Activated CD4-positive, alpha-beta memory T cell treated with anti-CD3 and anti-CD28 coated beads for 36 hours (primary cell): ENCODE measurements at regions not wholly inside any gene's neighbourhood (a gene's known extent, or its start where the extent isn't known, plus 50 kb on each side); places are given as distances from the start of the nearest gene placed in this dataset.

Experiments
- CTCF ChIA-PET: fragments of 350-600 bp; sonication (Branson Sonifier 250); formaldehyde crosslinking; loops from one replicate; lab custom pipeline; 2021; ENCODE audit warnings: antibody characterized with exemption, inconsistent platforms; lab: Charles Lee
- POLR2A ChIA-PET: fragments of 350-600 bp; sonication (Branson Sonifier 250); formaldehyde crosslinking; loops from one replicate; lab custom pipeline; 2021; ENCODE audit warnings: antibody characterized with exemption; lab: Charles Lee
- DNase-seq: peaks from one replicate; pipeline ENCODE4 v3.0.0-alpha.2; 2020
- H3K27ac Mint-ChIP-seq: one replicate; pipeline ENCODE4 v1.8.0; 2021; ENCODE audit warnings: mixed read lengths
- H3K27me3 Mint-ChIP-seq: one replicate; pipeline ENCODE4 v1.8.0; 2021; ENCODE audit warnings: mixed read lengths
- H3K36me3 Mint-ChIP-seq: one replicate; pipeline ENCODE4 v1.8.0; 2021; ENCODE audit warnings: mixed read lengths
- H3K4me1 Mint-ChIP-seq: one replicate; pipeline ENCODE4 v1.8.0; 2021; ENCODE audit warnings: low read depth, mixed read lengths
- H3K4me3 Mint-ChIP-seq: one replicate; pipeline ENCODE4 v1.8.0; 2021; ENCODE audit warnings: mild to moderate bottlenecking, mixed read lengths
- H3K9me3 Mint-ChIP-seq: one replicate; pipeline ENCODE4 v1.8.0; 2021; ENCODE audit warnings: mixed read lengths
- intact Hi-C: fragments of 100-400 bp; cut with micrococcal nuclease; formaldehyde crosslinking; loops from one replicate; pipeline ENCODE4 v1.15.1; 2023

DNA sequence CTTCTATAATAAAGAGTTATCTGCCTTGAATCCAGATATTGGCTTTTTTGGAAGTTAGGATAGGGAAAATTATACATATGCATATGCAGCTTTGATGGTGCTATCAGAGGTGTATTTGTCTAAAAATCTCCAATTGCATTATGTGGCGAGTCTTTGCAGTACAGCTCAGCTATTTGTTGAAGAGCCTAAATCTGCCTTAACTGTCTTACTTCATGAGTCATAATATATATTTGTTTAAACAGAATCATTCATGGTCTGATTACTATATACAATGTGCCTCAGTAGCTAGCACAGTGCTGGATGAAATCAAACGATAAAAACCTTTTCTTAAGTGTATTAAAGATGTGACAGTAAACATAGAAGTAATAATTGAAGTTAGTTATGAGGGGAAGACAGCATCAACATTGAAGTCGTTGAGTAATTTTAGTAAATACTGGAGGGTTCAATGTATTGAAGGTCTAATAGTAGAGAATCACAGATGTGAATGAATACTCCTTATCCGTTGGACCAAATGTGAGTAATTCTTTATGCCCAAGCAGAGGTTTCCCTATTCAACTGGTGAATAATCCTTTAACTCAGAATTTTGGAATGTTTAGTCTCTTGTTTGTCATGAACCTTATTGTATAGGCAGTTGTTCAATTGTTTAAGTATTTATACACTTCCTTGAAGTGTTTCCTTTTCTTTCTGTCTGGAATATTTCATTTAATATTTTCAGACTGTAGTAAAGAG is 74.8 kb upstream of the NAALADL2 start:
- CTCF ChIA-PET, result no interaction called here

DNA sequence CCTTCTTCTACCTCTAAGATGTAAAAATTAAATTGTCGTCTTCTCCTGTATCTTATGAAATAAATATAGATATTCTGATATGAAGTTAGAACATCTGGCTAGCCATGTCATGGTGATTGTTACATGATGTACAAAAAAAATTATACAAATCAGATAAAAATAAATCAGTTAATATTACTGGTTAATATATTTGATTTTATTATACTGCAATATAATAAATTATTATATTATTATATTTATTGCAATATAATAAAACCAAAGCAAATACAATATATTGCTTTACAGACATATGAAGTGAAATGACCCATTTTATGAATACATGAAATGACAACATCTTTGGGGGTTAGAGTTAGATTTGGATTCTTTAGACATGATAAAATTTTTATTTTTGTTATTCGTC is 72.3 kb upstream of the NAALADL2 start:
- no peak for DNase-seq
- no peaks in the 10 kb centered on the region for H3K4me1 Mint-ChIP-seq
- no peak overlapping the region for H3K27ac Mint-ChIP-seq
- intact Hi-C loops, result no loop called here
- no peaks in the 10 kb centered on the region for H3K36me3 Mint-ChIP-seq
- H3K27me3 Mint-ChIP-seq, result no peaks in the 10 kb centered on the region
- POLR2A ChIA-PET, result no interaction called here
- no peak overlapping the region for H3K4me3 Mint-ChIP-seq
- CTCF ChIA-PET, result no interaction called here
- H3K9me3 Mint-ChIP-seq, result peaks cover 5% of the 10 kb centered on the region

More for the DNA sequence above, 74.8 kb upstream of the NAALADL2 start:
- Mint-ChIP-seq H3K9me3 (peaks cover 11% of the 10 kb centered on the region), H3K4me3 (no peak overlapping the region), H3K27me3 (no peaks in the 10 kb centered on the region), H3K36me3 (no peaks in the 10 kb centered on the region), H3K27ac (no peak overlapping the region), H3K4me1 (no peaks in the 10 kb centered on the region)
- POLR2A ChIA-PET, result no interaction called here
- intact Hi-C loops, result no loop called here
- DNase-seq, result no peak

DNA sequence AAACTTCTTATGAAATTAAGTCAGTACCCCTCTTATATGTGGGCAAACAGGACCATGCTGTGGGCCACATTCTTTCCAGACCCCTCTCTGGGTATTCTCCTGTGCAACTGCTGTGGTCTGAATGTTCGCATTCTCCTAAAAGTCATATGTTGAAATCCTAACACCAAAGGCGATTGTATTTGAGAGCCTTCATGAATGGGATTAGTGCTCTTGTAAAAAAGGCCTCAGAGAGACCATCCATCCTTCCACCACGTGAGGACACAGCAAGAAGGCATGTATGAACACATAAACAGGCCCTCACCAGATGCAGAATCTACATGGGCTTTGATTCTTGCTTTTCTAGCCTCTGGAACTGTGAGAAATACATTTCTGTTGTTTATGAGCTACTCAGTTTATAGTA is 68.0 kb upstream of the NAALADL2 start:
- CTCF ChIA-PET, result no interaction called here

GRCh38 chr3:174792864-174793263 is 66.3 kb upstream of the NAALADL2 start:
- POLR2A ChIA-PET, result no interaction called here
- Mint-ChIP-seq H3K9me3 (peaks cover 8% of the 10 kb centered on the region), H3K27me3 (no peaks in the 10 kb centered on the region), H3K36me3 (no peaks in the 10 kb centered on the region), H3K4me3 (no peak overlapping the region), H3K27ac (no peak overlapping the region), H3K4me1 (no peaks in the 10 kb centered on the region)
- intact Hi-C loops, result no loop called here
- CTCF ChIA-PET, result no interaction called here
- no peak for DNase-seq

More for the DNA sequence above, 68.0 kb upstream of the NAALADL2 start:
- H3K4me3 Mint-ChIP-seq, result no peak overlapping the region
- H3K9me3 Mint-ChIP-seq, result peaks cover 9% of the 10 kb centered on the region
- no peak for DNase-seq
- no peak overlapping the region for H3K27ac Mint-ChIP-seq
- H3K27me3 Mint-ChIP-seq, result no peaks in the 10 kb centered on the region
- H3K4me1 Mint-ChIP-seq, result no peaks in the 10 kb centered on the region
- no peaks in the 10 kb centered on the region for H3K36me3 Mint-ChIP-seq
- intact Hi-C loops, result no loop called here
- POLR2A ChIA-PET, result no interaction called here
